Colonic mucosa (tissue), 4 donors: ENCODE measurements at regions not wholly inside any gene's neighbourhood (a gene's known extent, or its start where the extent isn't known, plus 50 kb on each side); places are given as distances from the start of the nearest gene placed in this dataset.

ENCODE experiments used
- DNase-seq: peaks from one replicate; pipeline ENCODE4 v3.0.0-alpha.2; 2020
- H3K27ac ChIP-seq: fragments of 200-600 bp; one replicate; pipeline ENCODE4 v1.8.0; 2021
- H3K27me3 ChIP-seq: fragments of 200-600 bp; one replicate; pipeline ENCODE4 v1.8.0; 2021
- H3K36me3 ChIP-seq: fragments of 200-600 bp; one replicate; pipeline ENCODE4 v1.8.0; 2021
- H3K4me1 ChIP-seq: fragments of 200-600 bp; one replicate; pipeline ENCODE4 v1.8.0; 2021; ENCODE audit warnings: mild to moderate bottlenecking
- H3K4me3 ChIP-seq: fragments of 200-600 bp; one replicate; pipeline ENCODE4 v1.8.0; 2021
- H3K9ac ChIP-seq, 2 donors: one replicate each; pipeline ENCODE4 v1.7.0; 2013; ENCODE audit warnings: control low read depth in 2 of 2, low read depth in 2 of 2, low read length in 2 of 2
- H3K9me3 ChIP-seq: fragments of 200-600 bp; one replicate; pipeline ENCODE4 v1.8.0; 2021
- CTCF ChIP-seq: fragments of 200-600 bp; IDR thresholded peaks from one replicate; pipeline ENCODE4 v1.8.0; 2022; ENCODE audit warnings: antibody characterized with exemption, mild to moderate bottlenecking
- intact Hi-C: fragments of 100-400 bp; cut with DNase I; formaldehyde crosslinking; loops from one replicate; pipeline ENCODE4 v1.14.1; 2022
- donor health status: healthy.
- donor health status: DM: no; HTN: no; CAD: no.
- donor health status: DM: no; HTN: no; CAD: no.

GRCh38 chr2:235402422-235402821 is 91.4 kb upstream of the AGAP1 start:
- no peak for TF ChIP-seq CTCF
- H3K27ac ChIP-seq: no peak overlapping the region
- H3K9me3 ChIP-seq: no peaks in the 10 kb centered on the region
- no peak for DNase-seq
- intact Hi-C loops: no loop called here
- no peaks in the 10 kb centered on the region for H3K4me1 ChIP-seq
- H3K9ac ChIP-seq: no peak overlapping the region
- no peaks in the 10 kb centered on the region for H3K27me3 ChIP-seq
- H3K36me3 ChIP-seq: no peaks in the 10 kb centered on the region
- H3K4me3 ChIP-seq: no peak overlapping the region

- H3K27ac ChIP-seq: no peak overlapping the region
- intact Hi-C loops: no loop called here
- no peak for DNase-seq
- H3K9ac ChIP-seq: no peak overlapping the region
- H3K36me3 ChIP-seq: no peaks in the 10 kb centered on the region
- no peaks in the 10 kb centered on the region for H3K4me1 ChIP-seq
- H3K27me3 ChIP-seq: no peaks in the 10 kb centered on the region
- no peak for TF ChIP-seq CTCF
- H3K4me3 ChIP-seq: no peak overlapping the region
- H3K9me3 ChIP-seq: no peaks in the 10 kb centered on the region
Measured at GRCh38 chr2:235405612-235406361, 88.1 kb upstream of the AGAP1 start.

GRCh38 chr2:235406430-235406829 is 87.4 kb upstream of the AGAP1 start:
- Histone ChIP-seq H3K27me3 (no peaks in the 10 kb centered on the region), H3K4me3 (no peak overlapping the region), H3K4me1 (no peaks in the 10 kb centered on the region), H3K36me3 (no peaks in the 10 kb centered on the region), H3K9ac (no peak overlapping the region), H3K27ac (no peak overlapping the region), H3K9me3 (no peaks in the 10 kb centered on the region)
- DNase-seq: no peak
- intact Hi-C loops: no loop called here
- no peak for TF ChIP-seq CTCF

GRCh38 chr2:235411905-235412485 is 81.8 kb upstream of the AGAP1 start:
- H3K4me3 ChIP-seq: no peak overlapping the region
- intact Hi-C loops: no loop called here

GRCh38 chr2:235413064-235413463 is 80.8 kb upstream of the AGAP1 start:
- H3K9ac ChIP-seq: no peak overlapping the region
- no peaks in the 10 kb centered on the region for H3K4me1 ChIP-seq
- intact Hi-C loops: no loop called here
- DNase-seq: no peak
- H3K27me3 ChIP-seq: no peaks in the 10 kb centered on the region
- no peak overlapping the region for H3K4me3 ChIP-seq
- no peak for TF ChIP-seq CTCF
- H3K27ac ChIP-seq: no peak overlapping the region
- no peaks in the 10 kb centered on the region for H3K9me3 ChIP-seq
- H3K36me3 ChIP-seq: no peaks in the 10 kb centered on the region

More at GRCh38 chr2:235411905-235412485, 81.8 kb upstream of the AGAP1 start:
- no peak overlapping the region for H3K9ac ChIP-seq
- no peaks in the 10 kb centered on the region for H3K9me3 ChIP-seq
- H3K27me3 ChIP-seq: no peaks in the 10 kb centered on the region
- no peaks in the 10 kb centered on the region for H3K4me1 ChIP-seq
- no peak overlapping the region for H3K27ac ChIP-seq
- no peak for DNase-seq
- TF ChIP-seq CTCF: no peak
- no peaks in the 10 kb centered on the region for H3K36me3 ChIP-seq
